H1 (cell line): ENCODE measurements at regions not wholly inside any gene's neighbourhood (a gene's known extent, or its start where the extent isn't known, plus 50 kb on each side); places are given as distances from the start of the nearest gene placed in this dataset.

Experiments
- CTCF ChIA-PET: fragments of 300-600 bp; sonication (Branson Sonifier 250); formaldehyde crosslinking; loops from one replicate; lab custom pipeline; 2021; ENCODE audit not compliant: partially characterized antibody; lab: Charles Lee
- POLR2A ChIA-PET: fragments of 300-600 bp; sonication (Branson Sonifier 250); formaldehyde crosslinking; loops from one replicate; lab custom pipeline; 2021; ENCODE audit warnings: inconsistent platforms; ENCODE audit not compliant: partially characterized antibody; lab: Charles Lee
- DNase-seq, 2 experiments: peaks; one replicate each; pipeline versions ENCODE4 v3.0.0 to v3.0.0-alpha.2; 2010 to 2022; ENCODE audit warnings: low spot score in 2 of 2, low read depth in 1 of 2, mixed read lengths in 1 of 2
- FAIRE-seq: peaks from 2 replicates; lab custom pipeline; 2011; peaks lifted over from hg19 to GRCh38; lab: Jason Lieb, UNC
- H2AFZ ChIP-seq: 2 replicates; pipeline ENCODE4 v1.8.1; 2012; ENCODE audit warnings: low read length, inconsistent platforms
- H2AK5ac ChIP-seq: 2 replicates; pipeline ENCODE4 v1.6.1; 2013; ENCODE audit warnings: low read depth, low read length
- H2BK120ac ChIP-seq: replicated peaks from 2 replicates; pipeline ENCODE3; 2013; ENCODE audit warnings: low read depth, low read length, inconsistent platforms
- H2BK12ac ChIP-seq: 2 replicates; pipeline ENCODE4 v1.6.1; 2013; ENCODE audit warnings: low read depth, low read length
- H2BK15ac ChIP-seq: 2 replicates; pipeline ENCODE4 v1.6.1; 2013; ENCODE audit warnings: low read length
- H2BK20ac ChIP-seq: 2 replicates; pipeline ENCODE4 v1.6.1; 2013; ENCODE audit warnings: low read length
- H2BK5ac ChIP-seq: 2 replicates; pipeline ENCODE4 v1.6.1; 2013; ENCODE audit warnings: low read depth, low read length
- H3K14ac ChIP-seq: 2 replicates; pipeline ENCODE4 v1.6.1; 2013; ENCODE audit warnings: inconsistent platforms; ENCODE audit not compliant: insufficient read length
- H3K18ac ChIP-seq: 2 replicates; pipeline ENCODE4 v1.6.1; 2013; ENCODE audit warnings: low read length; ENCODE audit errors: extremely low read depth
- H3K23ac ChIP-seq: 2 replicates; pipeline ENCODE4 v1.6.1; 2013; ENCODE audit warnings: inconsistent platforms; ENCODE audit not compliant: insufficient read length
- H3K23me2 ChIP-seq: 2 replicates; pipeline ENCODE4 v1.6.1; 2013; ENCODE audit warnings: low read depth, low read length
- H3K27ac ChIP-seq: 2 replicates; pipeline ENCODE4 v1.6.1; 2011; ENCODE audit warnings: low read depth, low read length, inconsistent platforms
- H3K27me3 ChIP-seq, 4 experiments: replicated peaks in 1 of 4; 1 replicate in 1 of 4; 2 replicates in 3 of 4; pipeline versions ENCODE4 v1.6.1 to v1.8.1; 2011 to 2013; ENCODE audit warnings: low read length in 3 of 4, mild to moderate bottlenecking in 3 of 4, inconsistent platforms in 2 of 4, mixed read lengths in 2 of 4, moderate library complexity in 1 of 4; ENCODE audit not compliant: control insufficient read depth in 3 of 4, insufficient read depth in 3 of 4; ENCODE audit errors: extremely low read depth in 1 of 4
- H3K36me3 ChIP-seq, 4 experiments: 2 replicates each; pipeline versions ENCODE4 v1.6.1 to v1.8.1; 2011 to 2013; ENCODE audit warnings: mild to moderate bottlenecking in 4 of 4, low read length in 3 of 4, moderate library complexity in 2 of 4, control low read depth in 1 of 4, inconsistent platforms in 1 of 4; ENCODE audit not compliant: insufficient read depth in 4 of 4, control insufficient read depth in 2 of 4
- H3K4ac ChIP-seq: replicated peaks from 2 replicates; pipeline ENCODE3; 2013; ENCODE audit warnings: low read length, low read depth, mixed read lengths, inconsistent platforms; ENCODE audit not compliant: insufficient read length
- H3K4me1 ChIP-seq, 4 experiments: replicated peaks in 1 of 4; 1 replicate in 1 of 4; 2 replicates in 3 of 4; pipeline versions ENCODE4 v1.6.1 to v1.8.1; 2011 to 2013; ENCODE audit warnings: low read length in 3 of 4, inconsistent platforms in 2 of 4, mixed read lengths in 1 of 4; ENCODE audit not compliant: insufficient read depth in 4 of 4, control insufficient read depth in 3 of 4
- H3K4me2 ChIP-seq, 2 experiments: 2 replicates each; pipeline versions ENCODE4 v1.6.1 to v1.8.1; 2011 to 2013; ENCODE audit warnings: low read depth in 2 of 2, low read length in 2 of 2, control low read depth in 1 of 2, inconsistent platforms in 1 of 2, mild to moderate bottlenecking in 1 of 2; ENCODE audit not compliant: insufficient read depth in 1 of 2
- H3K4me3 ChIP-seq, 4 experiments: fragments of 200-600, 300-600 bp in 1 of 4; sonication (generic), shearing (Covaris generic), sonication (Bioruptor Twin) in 1 of 4; 2 replicates each; pipeline versions ENCODE4 v1.5.1 to v1.8.1; 2011 to 2016; ENCODE audit warnings: low read length in 4 of 4, low read depth in 3 of 4, control low read depth in 2 of 4, inconsistent platforms in 2 of 4, mild to moderate bottlenecking in 2 of 4, mixed read lengths in 1 of 4, moderate library complexity in 1 of 4; ENCODE audit not compliant: insufficient read depth in 2 of 4; ENCODE audit errors: extremely low read depth in 1 of 4
- H3K56ac ChIP-seq: replicated peaks from 2 replicates; pipeline ENCODE3; 2013; ENCODE audit warnings: low read depth, mild to moderate bottlenecking, mixed read lengths, low read length, inconsistent platforms; ENCODE audit not compliant: insufficient read length
- H3K79me1 ChIP-seq: 2 replicates; pipeline ENCODE4 v1.6.1; 2013; ENCODE audit warnings: low read depth, low read length, control low read depth
- H3K79me2 ChIP-seq, 2 experiments: 2 replicates each; pipeline versions ENCODE4 v1.6.1 to v1.8.1; 2012 to 2013; ENCODE audit warnings: low read length in 2 of 2, mild to moderate bottlenecking in 2 of 2, inconsistent platforms in 1 of 2; ENCODE audit not compliant: insufficient read depth in 2 of 2, control insufficient read depth in 1 of 2
- H3K9ac ChIP-seq, 4 experiments: replicated peaks in 1 of 4; 1 replicate in 1 of 4; 2 replicates in 3 of 4; pipeline versions ENCODE4 v1.6.1 to v1.8.1; 2011 to 2013; ENCODE audit warnings: low read depth in 3 of 4, low read length in 3 of 4, control low read depth in 2 of 4, mild to moderate bottlenecking in 2 of 4, moderate library complexity in 2 of 4, inconsistent platforms in 1 of 4; ENCODE audit errors: extremely low read depth in 1 of 4
- H3K9me3 ChIP-seq, 2 experiments: 2 replicates each; pipeline versions ENCODE4 v1.6.1 to v1.8.1; 2012 to 2013; ENCODE audit warnings: mild to moderate bottlenecking in 2 of 2, moderate library complexity in 2 of 2, control low read depth in 1 of 2, inconsistent platforms in 1 of 2, low read depth in 1 of 2, low read length in 1 of 2, mixed read lengths in 1 of 2; ENCODE audit not compliant: insufficient read depth in 2 of 2
- H4K20me1 ChIP-seq, 2 experiments: replicated peaks in 1 of 2; 2 replicates each; pipeline versions ENCODE3 to v1.8.1; 2011 to 2013; ENCODE audit warnings: inconsistent platforms in 2 of 2, low read length in 2 of 2, mild to moderate bottlenecking in 1 of 2; ENCODE audit not compliant: insufficient read depth in 2 of 2, control insufficient read depth in 1 of 2
- H4K5ac ChIP-seq: 2 replicates; pipeline ENCODE4 v1.6.1; 2013; ENCODE audit warnings: low read length, low read depth, mixed read lengths, inconsistent platforms; ENCODE audit not compliant: insufficient read length
- H4K8ac ChIP-seq: 2 replicates; pipeline ENCODE4 v1.8.0; 2013; ENCODE audit warnings: mild to moderate bottlenecking, moderate library complexity, low read length, inconsistent platforms; ENCODE audit not compliant: insufficient read depth; ENCODE audit errors: extremely low read depth
- H4K91ac ChIP-seq: replicated peaks from 2 replicates; pipeline ENCODE3; 2013; ENCODE audit warnings: low read length, mixed read lengths, inconsistent platforms; ENCODE audit not compliant: insufficient read length
- E2F6 ChIP-seq: IDR thresholded peaks from 2 replicates; pipeline ENCODE4 v1.6.1; 2012; ENCODE audit warnings: inconsistent platforms
- FOSL1 ChIP-seq: IDR thresholded peaks from 2 replicates; pipeline ENCODE4 v1.6.1; 2011; ENCODE audit warnings: mild to moderate bottlenecking, low read depth, low read length, moderate library complexity; ENCODE audit not compliant: insufficient read depth
- JUND ChIP-seq: IDR thresholded peaks from 2 replicates; pipeline ENCODE4 v1.6.1; 2011; ENCODE audit warnings: mild to moderate bottlenecking, improper control_type of control experiment, low read length
- KDM5A ChIP-seq: fragments of 200-600 bp; IDR thresholded peaks from 2 replicates; pipeline ENCODE4 v1.7.1; 2012; ENCODE audit warnings: mild to moderate bottlenecking, low read length, inconsistent platforms, mixed read lengths
- POLR2A ChIP-seq, 2 experiments: IDR thresholded peaks; 1 replicate in 1 of 2; 2 replicates in 1 of 2; pipeline ENCODE4 v1.6.1; 2011; ENCODE audit warnings: low read depth in 2 of 2, low read length in 2 of 2, mild to moderate bottlenecking in 2 of 2; ENCODE audit errors: control extremely low read depth in 1 of 2
- RNF2 ChIP-seq: fragments of 200-900, 300-1000 bp; sonication (generic); IDR thresholded peaks from 2 replicates; pipeline ENCODE4 v1.7.1; 2016; ENCODE audit warnings: borderline replicate concordance, low read depth, mild to moderate bottlenecking, antibody characterized with exemption, low read length; ENCODE audit not compliant: poor library complexity, severe bottlenecking; ENCODE audit errors: missing control alignments
- SIRT6 ChIP-seq: IDR thresholded peaks from one replicate; pipeline ENCODE4 v1.7.1; 2012; ENCODE audit warnings: low read length, inconsistent platforms
- TEAD4 ChIP-seq: IDR thresholded peaks from 2 replicates; pipeline ENCODE4 v1.6.1; 2012; ENCODE audit warnings: low read depth, low read length, inconsistent platforms, mixed read lengths
- WGBS, 2 experiments: shearing (Covaris generic) in 1 of 2; methylation state at CpG; one replicate each; pipeline versions ENCODE4 v1.1.6 to v1.1.7; 2013 to 2015; ENCODE audit warnings: low lambda C conversion rate in 2 of 2, mixed read lengths in 2 of 2, inconsistent platforms in 1 of 2, low coverage in 1 of 2, missing lambda C conversion rate in 1 of 2; ENCODE audit not compliant: insufficient replicate concordance in 2 of 2, insufficient coverage in 1 of 2, insufficient read length in 1 of 2; ENCODE audit errors: extremely low coverage in 1 of 2, missing lambda C conversion rate in 1 of 2; 5-methylcytosine and 5-hydroxymethylcytosine counted together

GRCh38 chr1:118381197-118381869 is 196.3 kb upstream of the SPAG17 start:
- Histone ChIP-seq H3K9ac (no peak overlapping the region), H3K27me3 (no peaks in the 10 kb centered on the region), H3K56ac (no peak overlapping the region), H4K8ac (no peak overlapping the region), H4K5ac (no peak overlapping the region), H3K27ac (no peak overlapping the region), H4K20me1 (no peaks in the 10 kb centered on the region), H3K36me3 (no peaks in the 10 kb centered on the region), H3K4me3 (no peak overlapping the region), H3K4me1 (no peaks in the 10 kb centered on the region), H3K23me2 (no peaks in the 10 kb centered on the region), H3K4me2 (no peak overlapping the region), H2BK15ac (no peak overlapping the region), H4K91ac (no peak overlapping the region), H3K9me3 (0 out of 4 replicates have a peak, but pooled peaks cover 0 to 7% of the 10 kb centered on the region in 2 experiments), H3K18ac (no peak overlapping the region), H2BK12ac (no peak overlapping the region), H2BK5ac (no peak overlapping the region), H3K23ac (no peak overlapping the region), H3K14ac (no peak overlapping the region), H3K79me2 (no peaks in the 10 kb centered on the region), H3K79me1 (no peaks in the 10 kb centered on the region), H2BK20ac (no peak overlapping the region), H3K4ac (no peak overlapping the region), H2AK5ac (no peak overlapping the region), H2BK120ac (no peak overlapping the region), H2AFZ (no peak overlapping the region)
- CTCF ChIA-PET, result no interaction called here
- POLR2A ChIA-PET, result no interaction called here
- WGBS, 2 experiments, result 94% methylated on average over 1 of the region's 1 CpG; no CpG with 5 or more reads in 1 of the 2 experiments
- FAIRE-seq (no peak), DNase-seq (no peak)
- TF ChIP-seq E2F6 (no peak), KDM5A (no peak), RNF2 (no peak), TEAD4 (no peak), FOSL1 (no peak), JUND (no peak), SIRT6 (no peak), POLR2A (IDR thresholded peaks at IDR 0.05; ENCODE audit: control extremely low read depth in 1 of 2, low read depth in 2 of 2, low read length in 2 of 2) (no peak)
